Ovary (tissue), 3 donors: ENCODE measurements at regions not wholly inside any gene's neighbourhood (a gene's known extent, or its start where the extent isn't known, plus 50 kb on each side); places are given as distances from the start of the nearest gene placed in this dataset.
"Not testable (repeated sequence)": the region's sequence is repeated elsewhere in the genome, so short reads cannot be mapped to it uniquely, and the experiment has no call there.

Experiments
- CTCF ChIP-seq, 3 donors: fragments of 450-650 bp in 2 of 3; fragments of 200-600 bp in 1 of 3; IDR thresholded peaks; one replicate each; pipeline versions ENCODE4 v1.5.1 to v1.8.0; 2016 to 2022; ENCODE audit warnings: antibody characterized with exemption in 3 of 3, mild to moderate bottlenecking in 1 of 3
- POLR2A ChIP-seq: fragments of 450-650 bp; IDR thresholded peaks from one replicate; pipeline ENCODE4 v1.6.1; 2017; ENCODE audit warnings: antibody characterized with exemption, mild to moderate bottlenecking, moderate library complexity
- donor health status: DM: no; HTN: no; CAD: no.

- not testable (repeated sequence) for TF ChIP-seq POLR2A; CTCF (IDR thresholded peaks at IDR 0.05)
Observed at GRCh38 chr6:63515227-63515626, 57.1 kb upstream of the LOC128125822 start.
